Loucy (cell line): ENCODE measurements at regions not wholly inside any gene's neighbourhood (a gene's known extent, or its start where the extent isn't known, plus 50 kb on each side); places are given as distances from the start of the nearest gene placed in this dataset.

ENCODE experiments used
- EZH2phosphoT487 ChIP-seq: fragments of 200-600 bp; IDR thresholded peaks from 2 replicates; pipeline ENCODE4 v1.6.1; 2018; ENCODE audit warnings: antibody characterized with exemption, mild to moderate bottlenecking, moderate library complexity, borderline replicate concordance
- TF ChIP-seq, protein P1 (sequence below): fragments of 200-600 bp; sonication (generic); conservative IDR thresholded peaks from 2 replicates; pipeline ENCODE4 v1.5.1; 2014; ENCODE audit warnings: mild to moderate bottlenecking, antibody characterized with exemption, low read length

DNA sequence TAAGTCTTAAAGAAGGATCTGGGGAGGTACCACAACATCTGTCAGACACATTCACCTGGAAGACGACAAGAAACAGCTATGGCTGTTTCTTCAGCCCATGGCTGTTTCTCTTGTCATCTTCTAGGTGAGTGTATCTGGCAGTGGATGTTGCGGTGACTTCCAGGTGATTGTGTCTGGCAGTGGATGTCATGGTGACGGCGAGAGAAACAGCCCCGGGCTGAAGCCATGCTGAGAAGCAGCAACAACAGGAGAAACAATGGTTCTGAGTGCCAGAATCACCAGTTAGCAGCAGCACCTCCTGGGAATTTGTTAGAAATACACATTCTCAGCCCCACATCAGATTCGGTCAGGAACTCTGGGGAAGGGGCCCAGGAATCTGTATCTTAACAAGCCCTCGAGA is 68.6 kb upstream of the SYPL1 start:
- TF ChIP-seq, protein P1, sequence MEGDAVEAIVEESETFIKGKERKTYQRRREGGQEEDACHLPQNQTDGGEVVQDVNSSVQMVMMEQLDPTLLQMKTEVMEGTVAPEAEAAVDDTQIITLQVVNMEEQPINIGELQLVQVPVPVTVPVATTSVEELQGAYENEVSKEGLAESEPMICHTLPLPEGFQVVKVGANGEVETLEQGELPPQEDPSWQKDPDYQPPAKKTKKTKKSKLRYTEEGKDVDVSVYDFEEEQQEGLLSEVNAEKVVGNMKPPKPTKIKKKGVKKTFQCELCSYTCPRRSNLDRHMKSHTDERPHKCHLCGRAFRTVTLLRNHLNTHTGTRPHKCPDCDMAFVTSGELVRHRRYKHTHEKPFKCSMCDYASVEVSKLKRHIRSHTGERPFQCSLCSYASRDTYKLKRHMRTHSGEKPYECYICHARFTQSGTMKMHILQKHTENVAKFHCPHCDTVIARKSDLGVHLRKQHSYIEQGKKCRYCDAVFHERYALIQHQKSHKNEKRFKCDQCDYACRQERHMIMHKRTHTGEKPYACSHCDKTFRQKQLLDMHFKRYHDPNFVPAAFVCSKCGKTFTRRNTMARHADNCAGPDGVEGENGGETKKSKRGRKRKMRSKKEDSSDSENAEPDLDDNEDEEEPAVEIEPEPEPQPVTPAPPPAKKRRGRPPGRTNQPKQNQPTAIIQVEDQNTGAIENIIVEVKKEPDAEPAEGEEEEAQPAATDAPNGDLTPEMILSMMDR, result no peak
- TF ChIP-seq EZH2phosphoT487, result no peak
